Heart left ventricle (tissue), 13 donors: ENCODE measurements at regions not wholly inside any gene's neighbourhood (a gene's known extent, or its start where the extent isn't known, plus 50 kb on each side); places are given as distances from the start of the nearest gene placed in this dataset.

Experiments
- POLR2A ChIP-seq, 2 donors: fragments of 450-650 bp; IDR thresholded peaks; one replicate each; pipeline ENCODE4 v1.6.1; 2017; ENCODE audit warnings: antibody characterized with exemption in 2 of 2, mild to moderate bottlenecking in 2 of 2, moderate library complexity in 2 of 2
- TF ChIP-seq, protein P1 (sequence below), 12 donors: fragments of 200-600 bp; sonication (generic) in 4 of 12; IDR thresholded peaks; one replicate each; pipeline versions ENCODE4 v1.5.0 to v1.8.0; 2018 to 2022; ENCODE audit warnings: antibody characterized with exemption in 12 of 12, mild to moderate bottlenecking in 5 of 12
- donor health status: ischemic (EF 13 %, LVEDD 7.1; RV severe dilation, severe dysfunction).
- donor health status: DM: no; HTN: yes; CAD: no.
- donor health status: DM: no; HTN: no; CAD: no.
- donor health status: ischemic (EF 25% LVEDD 6.9; RV normal size, moderate dysfunction).
- donor health status: ischemic (EF 25% LVEDD 5.7; RV mildly dilated, moderate dysfunction).
- donor health status: ischemic (EF 35%, LVEDD 5.7; RV mildly dilated, moderate dysfunction).
- donor health status: nonischemic (EF 11% LVEDD 7.7; RV severe dilation, severe dysfunction).
- donor health status: DM: yes; HTN: yes; CAD: no.
- donor health status: PGD.
- donor health status: ischemic (EF 29% LVEDD 5.4; RV normal size, mild dysfunction).
- donor health status: nonischemic (EF 23%, LVEDD 6.1; RV moderate dilation, normal function).

DNA sequence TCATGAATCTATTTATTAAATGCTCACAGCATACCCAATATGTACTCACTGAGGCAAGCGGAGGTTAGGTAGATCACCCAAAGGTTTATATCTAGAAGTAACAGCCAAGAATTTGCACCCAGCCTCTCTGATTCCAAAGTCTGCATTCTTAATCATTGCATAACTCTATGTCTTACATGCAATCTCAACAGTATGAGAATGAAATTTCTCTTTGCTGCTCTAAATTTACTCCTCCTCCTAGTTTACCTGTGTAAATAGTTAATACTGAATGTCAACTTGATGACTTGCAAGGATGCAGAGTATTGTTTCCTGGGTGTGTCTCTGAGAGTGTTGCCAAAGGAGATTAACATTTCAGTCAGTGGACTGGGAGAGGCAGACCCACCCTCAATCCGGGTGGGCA is 840.6 kb downstream of the BRINP3 start:
- TF ChIP-seq, protein P1, sequence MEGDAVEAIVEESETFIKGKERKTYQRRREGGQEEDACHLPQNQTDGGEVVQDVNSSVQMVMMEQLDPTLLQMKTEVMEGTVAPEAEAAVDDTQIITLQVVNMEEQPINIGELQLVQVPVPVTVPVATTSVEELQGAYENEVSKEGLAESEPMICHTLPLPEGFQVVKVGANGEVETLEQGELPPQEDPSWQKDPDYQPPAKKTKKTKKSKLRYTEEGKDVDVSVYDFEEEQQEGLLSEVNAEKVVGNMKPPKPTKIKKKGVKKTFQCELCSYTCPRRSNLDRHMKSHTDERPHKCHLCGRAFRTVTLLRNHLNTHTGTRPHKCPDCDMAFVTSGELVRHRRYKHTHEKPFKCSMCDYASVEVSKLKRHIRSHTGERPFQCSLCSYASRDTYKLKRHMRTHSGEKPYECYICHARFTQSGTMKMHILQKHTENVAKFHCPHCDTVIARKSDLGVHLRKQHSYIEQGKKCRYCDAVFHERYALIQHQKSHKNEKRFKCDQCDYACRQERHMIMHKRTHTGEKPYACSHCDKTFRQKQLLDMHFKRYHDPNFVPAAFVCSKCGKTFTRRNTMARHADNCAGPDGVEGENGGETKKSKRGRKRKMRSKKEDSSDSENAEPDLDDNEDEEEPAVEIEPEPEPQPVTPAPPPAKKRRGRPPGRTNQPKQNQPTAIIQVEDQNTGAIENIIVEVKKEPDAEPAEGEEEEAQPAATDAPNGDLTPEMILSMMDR (IDR thresholded peaks at IDR 0.05): no peak
- no peak for TF ChIP-seq POLR2A (IDR thresholded peaks at IDR 0.05)
